Ovary (tissue), 3 donors: ENCODE measurements at regions not wholly inside any gene's neighbourhood (a gene's known extent, or its start where the extent isn't known, plus 50 kb on each side); places are given as distances from the start of the nearest gene placed in this dataset.

Experiments
- CTCF ChIP-seq, 3 donors: fragments of 450-650 bp in 2 of 3; fragments of 200-600 bp in 1 of 3; IDR thresholded peaks; one replicate each; pipeline versions ENCODE4 v1.5.1 to v1.8.0; 2016 to 2022; ENCODE audit warnings: antibody characterized with exemption in 3 of 3, mild to moderate bottlenecking in 1 of 3
- EP300 ChIP-seq: sonication (generic); formaldehyde crosslinking; IDR thresholded peaks from one replicate; pipeline ENCODE4 v1.6.1; 2017; ENCODE audit warnings: antibody characterized with exemption
- POLR2A ChIP-seq: fragments of 450-650 bp; IDR thresholded peaks from one replicate; pipeline ENCODE4 v1.6.1; 2017; ENCODE audit warnings: antibody characterized with exemption, mild to moderate bottlenecking, moderate library complexity
- donor health status: DM: no; HTN: no; CAD: no.

- TF ChIP-seq CTCF (IDR thresholded peaks at IDR 0.05), result no peak
- no peak for TF ChIP-seq POLR2A
- TF ChIP-seq EP300, result no peak
Observed at GRCh38 chr6:90780778-90781177, 193.9 kb upstream of the MAP3K7 start.
